ENCODE measurements at regions not wholly inside any gene's neighbourhood (a gene's known extent, or its start where the extent isn't known, plus 50 kb on each side); places are given as distances from the start of the nearest gene placed in this dataset.

GRCh38 chr2:62596061-62596921 lies 90.3 kb upstream of the TMEM17 start:
- DNase-seq (ENCODE audit: extremely low read depth, low read depth, low spot score): no peak

- DNase-seq (ENCODE audit: extremely low read depth, low read depth, low spot score): no peak
These were observed 89.5 kb upstream of the TMEM17 start for GRCh38 chr2:62595474-62595873.

- DNase-seq (ENCODE audit: extremely low read depth, low read depth, low spot score): no peak
These were observed 87.8 kb upstream of the TMEM17 start for GRCh38 chr2:62593825-62594224.

- no peak for DNase-seq (ENCODE audit: extremely low read depth, low read depth, low spot score)
These were observed 85.5 kb upstream of the TMEM17 start for GRCh38 chr2:62591491-62591890.

- no peak for DNase-seq (ENCODE audit: extremely low read depth, low read depth, low spot score)
These were observed 83.8 kb upstream of the TMEM17 start for GRCh38 chr2:62589691-62590356.

GRCh38 chr2:62587592-62587991 lies 81.6 kb upstream of the TMEM17 start:
- no peak for DNase-seq (ENCODE audit: extremely low read depth, low read depth, low spot score)

GRCh38 chr2:62586981-62587380 lies 81.0 kb upstream of the TMEM17 start:
- no peak for DNase-seq (ENCODE audit: extremely low read depth, low read depth, low spot score)

- no peak for DNase-seq (ENCODE audit: extremely low read depth, low read depth, low spot score)
These were observed 73.0 kb upstream of the TMEM17 start for GRCh38 chr2:62578803-62579640.

GRCh38 chr2:62577994-62578781 lies 72.2 kb upstream of the TMEM17 start:
- DNase-seq (ENCODE audit: extremely low read depth, low read depth, low spot score): peak; percentile 50

GRCh38 chr2:62576276-62576939 lies 70.4 kb upstream of the TMEM17 start:
- DNase-seq (ENCODE audit: extremely low read depth, low read depth, low spot score): no peak

GRCh38 chr2:62573936-62574335 lies 67.9 kb upstream of the TMEM17 start:
- DNase-seq (ENCODE audit: extremely low read depth, low read depth, low spot score): no peak

- no peak for DNase-seq (ENCODE audit: extremely low read depth, low read depth, low spot score)
These were observed 67.2 kb upstream of the TMEM17 start for GRCh38 chr2:62573137-62573731.

- no peak for DNase-seq (ENCODE audit: extremely low read depth, low read depth, low spot score)
These were observed 65.1 kb upstream of the TMEM17 start for GRCh38 chr2:62570861-62571698.

GRCh38 chr2:62569907-62570841 lies 64.2 kb upstream of the TMEM17 start:
- no peak for DNase-seq (ENCODE audit: extremely low read depth, low read depth, low spot score)

- DNase-seq (ENCODE audit: extremely low read depth, low read depth, low spot score): no peak
These were observed 63.2 kb upstream of the TMEM17 start for GRCh38 chr2:62568983-62569837.

GRCh38 chr2:62568074-62568473 lies 62.1 kb upstream of the TMEM17 start:
- no peak for DNase-seq (ENCODE audit: extremely low read depth, low read depth, low spot score)

- no peak for DNase-seq (ENCODE audit: extremely low read depth, low read depth, low spot score)
These were observed 61.7 kb upstream of the TMEM17 start for GRCh38 chr2:62567669-62568068.
